ENCODE measurements at regions not wholly inside any gene's neighbourhood (a gene's known extent, or its start where the extent isn't known, plus 50 kb on each side); places are given as distances from the start of the nearest gene placed in this dataset.

GRCh38 chr3:182478369-182478768 lies 314.9 kb upstream of the ATP11B start:
- TF ChIP-seq TAF1 (IDR thresholded peaks at IDR 0.05; ENCODE audit: low read depth, low read length) (no peak), POU2F2 (IDR thresholded peaks at IDR 0.05; ENCODE audit: low read depth, low read length) (no peak), POLR2A (IDR thresholded peaks at IDR 0.05; ENCODE audit: low read depth, low read length) (no peak), POLR2AphosphoS5 (IDR thresholded peaks at IDR 0.05; ENCODE audit: low read depth, low read length) (no peak), PAX5 (IDR thresholded peaks at IDR 0.05; ENCODE audit: insufficient read depth, low read length, severe bottlenecking) (no peak), SPI1 (IDR thresholded peaks at IDR 0.05; ENCODE audit: low read depth, low read length) (no peak)
- DNase-seq (ENCODE audit: insufficient read length, low spot score) = no peak
- FAIRE-seq = no peak

- FAIRE-seq (no peak), DNase-seq (ENCODE audit: insufficient read length, low spot score) (no peak)
- TF ChIP-seq SPI1 (IDR thresholded peaks at IDR 0.05; ENCODE audit: low read depth, low read length) = no peak
These were observed 313.6 kb upstream of the ATP11B start for GRCh38 chr3:182479419-182480336.

- FAIRE-seq = no peak
- TF ChIP-seq PAX5 (IDR thresholded peaks at IDR 0.05; ENCODE audit: insufficient read depth, low read length, severe bottlenecking) (no peak), SPI1 (IDR thresholded peaks at IDR 0.05; ENCODE audit: low read depth, low read length) (no peak), POLR2AphosphoS5 (IDR thresholded peaks at IDR 0.05; ENCODE audit: low read depth, low read length) (no peak), POLR2A (IDR thresholded peaks at IDR 0.05; ENCODE audit: low read depth, low read length) (no peak), TAF1 (IDR thresholded peaks at IDR 0.05; ENCODE audit: low read depth, low read length) (no peak), POU2F2 (IDR thresholded peaks at IDR 0.05; ENCODE audit: low read depth, low read length) (no peak)
- no peak for DNase-seq (ENCODE audit: insufficient read length, low spot score)
These were observed 310.6 kb upstream of the ATP11B start for GRCh38 chr3:182482705-182483104.

DNA sequence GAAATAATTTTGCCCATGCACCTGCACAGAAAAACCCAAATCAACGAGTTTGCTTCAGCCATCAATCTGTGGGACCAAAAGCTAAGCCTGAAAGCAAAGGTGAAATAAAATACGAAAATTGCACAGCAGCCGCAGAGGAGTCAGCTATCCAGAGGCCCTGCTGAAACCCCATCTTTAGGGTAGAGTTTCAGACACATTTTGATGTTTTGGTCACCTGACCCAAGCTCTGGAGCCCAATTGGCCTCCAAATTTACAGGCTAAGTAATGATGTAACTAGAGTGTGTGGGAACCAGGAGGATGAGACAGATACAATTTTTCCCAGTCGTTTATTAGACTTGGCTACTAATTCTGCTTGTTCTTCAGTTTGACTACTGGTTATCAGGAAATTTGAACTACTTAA lies 308.6 kb upstream of the ATP11B start:
- no peak for FAIRE-seq
- TF ChIP-seq PAX5 (IDR thresholded peaks at IDR 0.05; ENCODE audit: insufficient read depth, low read length, severe bottlenecking) (no peak), POLR2AphosphoS5 (IDR thresholded peaks at IDR 0.05; ENCODE audit: low read depth, low read length) (no peak), POU2F2 (IDR thresholded peaks at IDR 0.05; ENCODE audit: low read depth, low read length) (no peak), SPI1 (IDR thresholded peaks at IDR 0.05; ENCODE audit: low read depth, low read length) (no peak), TAF1 (IDR thresholded peaks at IDR 0.05; ENCODE audit: low read depth, low read length) (no peak)
- no peak for DNase-seq (ENCODE audit: insufficient read length, low spot score)

DNA sequence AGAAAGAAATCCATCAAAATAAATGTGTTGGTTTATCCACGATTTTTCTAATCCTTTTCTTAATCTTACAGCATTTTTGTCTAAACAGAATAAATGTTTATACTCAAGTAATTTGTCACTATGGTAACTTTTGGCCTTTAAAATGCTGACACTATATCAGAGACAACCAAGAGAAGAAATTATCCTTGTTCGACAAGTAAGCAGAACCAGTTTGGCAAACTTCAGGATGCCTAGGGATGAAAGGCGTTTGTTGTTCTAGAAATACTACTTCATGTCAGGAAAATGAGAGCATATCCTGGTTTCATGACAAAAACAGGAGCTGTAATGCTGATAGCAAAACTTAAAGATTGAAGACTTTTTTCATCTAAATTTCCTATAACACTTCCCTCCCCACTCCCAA lies 308.0 kb upstream of the ATP11B start:
- DNase-seq (ENCODE audit: insufficient read length, low spot score) (no peak), FAIRE-seq (no peak)
- TF ChIP-seq POLR2AphosphoS5 (IDR thresholded peaks at IDR 0.05; ENCODE audit: low read depth, low read length) (no peak), PAX5 (IDR thresholded peaks at IDR 0.05; ENCODE audit: insufficient read depth, low read length, severe bottlenecking) (no peak), POU2F2 (IDR thresholded peaks at IDR 0.05; ENCODE audit: low read depth, low read length) (no peak), TAF1 (IDR thresholded peaks at IDR 0.05; ENCODE audit: low read depth, low read length) (no peak), POLR2A (IDR thresholded peaks at IDR 0.05; ENCODE audit: low read depth, low read length) (no peak), SPI1 (IDR thresholded peaks at IDR 0.05; ENCODE audit: low read depth, low read length) (no peak)

GRCh38 chr3:182486463-182486862 lies 306.8 kb upstream of the ATP11B start:
- FAIRE-seq (no peak), DNase-seq (ENCODE audit: insufficient read length, low spot score) (no peak)
- TF ChIP-seq POU2F2 (IDR thresholded peaks at IDR 0.05; ENCODE audit: low read depth, low read length) (no peak), POLR2AphosphoS5 (IDR thresholded peaks at IDR 0.05; ENCODE audit: low read depth, low read length) (no peak)

GRCh38 chr3:182487143-182487542 lies 306.2 kb upstream of the ATP11B start:
- FAIRE-seq = no peak

GRCh38 chr3:182487611-182488010 lies 305.7 kb upstream of the ATP11B start:
- TF ChIP-seq POLR2A (IDR thresholded peaks at IDR 0.05; ENCODE audit: low read depth, low read length) (no peak), PAX5 (IDR thresholded peaks at IDR 0.05; ENCODE audit: insufficient read depth, low read length, severe bottlenecking) (no peak), SPI1 (IDR thresholded peaks at IDR 0.05; ENCODE audit: low read depth, low read length) (no peak), POU2F2 (IDR thresholded peaks at IDR 0.05; ENCODE audit: low read depth, low read length) (no peak), TAF1 (IDR thresholded peaks at IDR 0.05; ENCODE audit: low read depth, low read length) (no peak), POLR2AphosphoS5 (IDR thresholded peaks at IDR 0.05; ENCODE audit: low read depth, low read length) (no peak)
- no peak for FAIRE-seq
- no peak for DNase-seq (ENCODE audit: insufficient read length, low spot score)

More at GRCh38 chr3:182487143-182487542, 306.2 kb upstream of the ATP11B start:
- TF ChIP-seq TAF1 (IDR thresholded peaks at IDR 0.05; ENCODE audit: low read depth, low read length) (no peak), SPI1 (IDR thresholded peaks at IDR 0.05; ENCODE audit: low read depth, low read length) (no peak), POLR2AphosphoS5 (IDR thresholded peaks at IDR 0.05; ENCODE audit: low read depth, low read length) (no peak), POU2F2 (IDR thresholded peaks at IDR 0.05; ENCODE audit: low read depth, low read length) (no peak), POLR2A (IDR thresholded peaks at IDR 0.05; ENCODE audit: low read depth, low read length) (no peak), PAX5 (IDR thresholded peaks at IDR 0.05; ENCODE audit: insufficient read depth, low read length, severe bottlenecking) (no peak)
- no peak for DNase-seq (ENCODE audit: insufficient read length, low spot score)

DNA sequence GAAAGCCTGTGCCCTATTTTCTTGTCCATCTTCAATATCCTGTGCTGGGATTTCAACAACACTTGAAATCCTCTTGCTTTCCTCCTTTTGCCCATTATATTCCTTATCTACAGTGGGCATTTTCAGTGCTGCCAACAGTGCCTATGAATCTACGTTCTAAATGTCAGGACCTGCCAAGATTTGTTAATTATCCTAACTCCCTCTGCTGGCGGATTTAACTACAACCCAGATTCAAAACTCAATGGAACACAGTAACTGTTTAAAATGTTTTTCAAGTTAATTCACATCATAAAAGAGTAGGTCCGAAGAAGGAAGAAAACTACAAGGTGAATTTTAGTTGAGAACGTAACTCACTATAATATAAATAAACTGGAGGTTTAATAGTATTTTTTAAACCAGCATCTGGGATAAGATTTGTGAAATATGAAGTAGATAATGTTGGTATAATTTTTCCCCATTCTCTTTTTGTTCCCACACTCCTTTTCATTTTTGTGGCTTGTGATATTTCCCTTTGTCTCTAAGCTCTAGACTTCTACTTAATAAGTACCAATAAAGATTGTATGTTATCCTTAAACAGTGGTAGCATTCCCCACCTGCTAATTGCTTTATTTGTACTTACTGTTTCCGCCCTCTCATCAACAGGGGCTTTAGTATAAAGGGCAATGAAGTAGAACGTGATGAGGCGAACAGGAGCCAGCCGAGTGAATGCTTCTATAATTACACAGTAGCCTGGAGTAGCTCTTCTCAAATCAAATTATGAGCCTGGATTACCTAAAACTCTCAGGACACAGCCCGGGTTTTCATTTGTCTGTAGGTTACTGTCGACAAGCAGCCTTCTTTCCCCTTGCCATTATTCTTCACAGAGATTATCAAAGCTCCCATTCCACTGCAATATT lies 302.5 kb upstream of the ATP11B start:
- no peak for TF ChIP-seq SPI1 (IDR thresholded peaks at IDR 0.05; ENCODE audit: low read depth, low read length)
- no peak for TF ChIP-seq POLR2AphosphoS5 (IDR thresholded peaks at IDR 0.05; ENCODE audit: low read depth, low read length)
- no peak for TF ChIP-seq TAF1 (IDR thresholded peaks at IDR 0.05; ENCODE audit: low read depth, low read length)
- TF ChIP-seq POLR2A (IDR thresholded peaks at IDR 0.05; ENCODE audit: low read depth, low read length) = no peak
- TF ChIP-seq POU2F2 (IDR thresholded peaks at IDR 0.05; ENCODE audit: low read depth, low read length) = no peak
- TF ChIP-seq PAX5 (IDR thresholded peaks at IDR 0.05; ENCODE audit: insufficient read depth, low read length, severe bottlenecking) = no peak
- no peak for DNase-seq (ENCODE audit: insufficient read length, low spot score)
- FAIRE-seq = peak; percentile 5
